ENCODE measurements at regions not wholly inside any gene's neighbourhood (a gene's known extent, or its start where the extent isn't known, plus 50 kb on each side); places are given as distances from the start of the nearest gene placed in this dataset.

DNA sequence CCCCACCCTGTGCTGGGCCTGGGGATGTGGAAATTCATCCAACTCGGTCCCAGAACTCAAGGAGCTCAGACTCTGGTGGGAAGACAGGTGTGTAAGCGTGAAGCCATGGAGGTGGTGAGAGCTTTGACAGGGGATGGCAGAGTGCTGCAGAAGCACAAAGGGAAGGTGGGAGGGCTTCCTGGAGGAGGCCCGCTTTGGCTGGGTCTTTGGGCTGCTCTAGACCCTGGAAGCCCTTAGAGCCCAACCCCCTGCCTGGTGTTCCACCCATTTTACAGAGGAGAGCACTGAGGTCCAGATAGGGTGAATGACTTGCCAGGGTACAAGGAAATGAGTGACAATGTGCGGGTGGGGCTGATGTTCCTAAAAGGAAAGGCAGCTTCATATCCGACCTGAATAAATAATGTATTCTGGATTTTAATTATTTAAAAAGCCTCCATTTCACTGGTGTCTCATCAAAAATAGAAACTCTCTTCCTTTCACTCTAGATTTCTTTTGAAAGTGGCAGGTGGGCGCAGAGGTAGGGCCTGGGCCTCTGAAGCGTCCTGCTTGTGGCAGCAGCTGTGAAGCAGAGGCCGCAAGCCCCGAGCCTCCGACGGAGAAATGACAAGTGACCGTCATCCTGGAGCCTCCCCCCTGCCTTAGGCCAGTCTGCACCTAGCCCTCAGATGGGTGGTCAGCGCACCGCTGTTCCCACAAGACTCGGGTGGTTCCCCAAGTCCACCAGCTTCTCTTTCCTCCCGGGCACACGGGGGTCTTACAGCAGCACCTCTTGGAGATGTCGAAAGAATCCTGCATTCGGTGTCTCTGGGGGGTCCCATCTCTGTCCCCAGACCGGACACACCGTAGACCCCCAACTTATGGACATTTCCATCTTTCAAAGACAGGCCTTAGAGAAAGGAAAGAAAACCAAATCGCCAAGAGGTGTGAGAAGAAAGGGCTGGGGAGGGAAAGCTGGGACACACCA is 71.0 kb upstream of the TAF1B start:
- no peak for DNase-seq

DNA sequence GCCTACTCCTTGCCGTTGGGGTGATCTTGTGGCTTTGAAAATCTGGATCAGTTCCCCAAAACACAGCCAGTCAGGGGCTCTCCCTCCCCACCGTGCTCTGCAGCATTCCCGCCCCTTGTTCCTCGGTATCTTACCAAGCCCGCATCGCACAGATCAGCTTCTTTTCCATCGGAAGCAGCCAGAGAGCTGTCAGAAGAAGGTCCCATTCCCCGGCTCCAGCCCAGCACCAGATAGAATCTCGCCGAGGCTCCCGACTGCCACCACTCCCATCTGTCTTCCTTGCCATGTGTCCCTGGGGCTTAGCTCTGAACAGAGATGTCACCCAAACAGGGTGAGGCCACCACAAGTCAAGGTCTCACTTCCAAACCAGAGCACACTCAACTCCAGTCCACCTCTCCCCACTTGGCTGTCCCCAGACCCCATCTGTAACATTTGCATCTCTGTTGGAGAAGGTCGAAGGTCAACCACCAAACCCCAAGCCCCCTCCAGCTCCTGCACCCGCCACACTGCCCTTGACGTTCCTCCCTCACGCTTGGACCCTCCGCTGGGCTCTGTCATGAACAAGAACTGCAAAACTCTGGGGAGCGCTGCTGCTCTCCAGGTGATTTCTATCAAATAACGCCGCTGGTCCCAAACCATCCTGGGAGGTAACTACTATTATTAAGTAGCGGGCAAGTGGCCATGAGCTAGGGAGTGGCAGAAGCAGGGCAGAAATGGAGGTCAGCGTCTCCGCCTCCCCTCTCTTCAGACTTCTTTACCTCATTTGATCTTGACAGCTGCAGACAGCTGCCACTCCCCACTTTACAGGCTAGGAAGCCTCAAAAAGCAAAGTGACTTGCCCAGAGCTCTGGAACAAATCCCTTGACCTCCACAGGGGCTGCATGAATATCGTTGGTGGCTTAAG is 70.0 kb upstream of the TAF1B start:
- DNase-seq: no peak

DNA sequence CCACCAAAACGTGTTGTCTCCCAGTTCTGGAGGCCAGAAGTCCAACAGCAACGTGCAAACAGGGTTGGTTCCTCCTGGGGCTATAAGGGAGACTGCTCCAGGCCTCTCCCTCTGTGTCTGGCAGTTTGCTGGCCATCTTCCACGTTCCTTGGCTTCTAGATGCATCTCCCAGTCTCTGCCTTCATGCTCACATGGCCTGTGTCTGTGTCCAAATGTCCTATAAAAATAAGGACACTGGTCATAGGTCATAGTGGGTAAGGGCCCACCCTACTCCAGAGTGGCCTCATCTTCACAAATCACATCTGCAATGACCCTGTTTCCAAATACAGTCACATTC is 69.4 kb upstream of the TAF1B start:
- no peak for DNase-seq

DNA sequence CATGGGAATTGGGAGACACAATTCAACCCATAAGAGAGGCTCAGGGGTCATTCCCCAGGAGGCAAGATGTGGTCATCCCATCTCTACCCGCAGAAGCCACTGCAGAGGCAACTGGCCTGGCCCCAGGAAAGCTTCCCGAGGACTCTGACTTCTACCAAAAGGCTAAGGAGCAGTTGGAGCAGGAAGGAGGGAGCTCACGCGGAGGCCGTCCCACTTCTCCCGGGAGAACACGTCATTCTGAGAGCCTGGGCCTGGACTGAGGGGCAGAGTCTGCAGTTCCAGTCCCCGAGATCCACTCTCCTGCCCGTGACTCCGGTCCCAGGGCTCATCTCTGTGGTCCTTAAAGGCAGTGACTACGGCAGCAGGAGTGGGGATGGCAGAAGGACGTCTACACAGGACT is 69.0 kb upstream of the TAF1B start:
- DNase-seq: no peak

DNA sequence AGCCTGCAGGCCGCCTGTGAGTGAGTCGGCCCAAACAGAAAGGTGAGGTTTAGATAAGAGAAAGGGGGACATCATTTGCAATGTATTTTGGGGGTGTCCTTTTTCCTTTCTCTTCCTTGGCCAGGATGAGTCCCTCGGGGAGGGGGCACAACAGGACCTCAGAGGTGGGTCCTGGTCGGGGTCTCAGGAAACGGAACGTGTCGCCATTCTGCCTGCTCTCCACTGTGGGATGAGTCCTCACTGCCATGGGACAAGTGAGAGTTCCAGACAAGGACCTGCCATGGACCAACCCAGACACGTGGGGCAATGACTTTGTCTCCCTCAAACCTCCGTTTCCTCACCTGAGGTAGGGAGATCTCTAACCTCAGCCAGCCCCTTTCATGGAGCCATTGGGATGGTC is 67.9 kb upstream of the TAF1B start:
- DNase-seq: no peak

DNA sequence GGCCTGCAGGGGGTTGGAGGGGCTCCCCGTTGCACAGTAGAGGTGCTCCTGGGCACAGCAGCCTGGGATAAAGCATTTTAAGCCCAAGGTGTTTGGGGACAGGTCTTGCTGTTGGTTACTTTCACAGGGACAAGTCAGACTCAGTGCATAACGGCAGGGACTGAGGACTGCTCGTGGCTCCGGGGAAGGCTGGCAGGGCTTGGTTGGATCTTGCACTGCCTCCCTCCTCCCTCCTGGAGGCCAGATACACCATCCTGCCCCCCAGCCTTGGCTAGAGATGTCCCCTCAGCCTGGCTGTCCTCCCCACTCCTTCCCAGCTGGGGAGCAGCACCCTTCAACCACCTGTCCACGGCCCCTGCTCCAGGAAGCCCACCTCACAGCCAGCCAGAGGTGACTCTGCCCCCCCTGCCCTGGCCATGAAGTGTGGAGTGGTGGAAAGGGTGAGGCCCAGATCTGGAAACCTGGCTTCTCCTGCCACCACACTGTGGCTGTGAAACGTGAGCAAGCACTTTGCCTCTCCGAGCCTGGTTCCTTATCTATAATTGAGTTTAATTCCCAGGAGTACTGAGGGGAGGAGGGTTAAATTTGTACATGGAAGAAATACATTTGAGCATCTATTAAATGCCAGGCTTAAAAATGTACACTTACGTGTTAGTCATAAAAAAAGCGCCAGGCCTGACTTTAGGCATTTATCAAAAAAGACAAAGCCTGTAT is 67.1 kb upstream of the TAF1B start:
- DNase-seq: no peak

DNA sequence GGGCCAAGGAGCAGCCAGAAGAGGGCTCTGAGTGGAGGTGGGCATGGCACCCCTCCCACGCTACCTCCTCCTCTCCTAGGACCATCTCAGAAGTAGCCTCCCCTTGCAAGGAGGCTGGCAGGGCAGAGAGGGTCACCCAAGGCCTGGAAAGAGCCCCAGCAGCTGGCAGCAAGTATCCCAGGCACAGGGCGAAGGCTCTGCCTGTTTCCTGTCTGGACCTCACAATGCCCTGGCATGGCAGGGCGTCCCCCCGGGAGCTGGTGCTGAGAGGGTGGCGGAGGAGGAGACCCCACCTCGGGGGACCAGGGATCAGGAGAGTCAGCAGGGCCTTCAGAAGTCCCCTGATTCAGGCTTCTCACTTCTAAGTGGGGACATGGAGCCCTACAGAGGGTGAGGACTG is 66.2 kb upstream of the TAF1B start:
- DNase-seq: no peak

DNA sequence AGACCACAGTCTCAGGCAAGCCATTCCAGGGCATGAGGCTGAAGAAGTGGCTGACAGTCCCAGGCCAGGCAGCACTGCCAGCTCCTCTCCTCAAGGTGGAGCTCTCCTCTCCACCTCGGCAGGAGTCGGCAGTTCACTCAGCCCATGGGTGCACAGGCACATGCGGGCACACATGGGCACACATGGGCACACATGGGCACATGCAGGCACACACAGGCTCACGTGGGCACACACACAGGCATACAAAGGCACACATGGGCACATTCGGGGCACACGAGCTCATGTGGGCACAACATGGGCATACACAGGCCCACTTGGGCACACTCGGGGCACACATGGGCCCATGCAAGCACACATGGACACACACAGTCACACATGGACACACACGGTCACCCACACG is 65.3 kb upstream of the TAF1B start:
- no peak for DNase-seq

DNA sequence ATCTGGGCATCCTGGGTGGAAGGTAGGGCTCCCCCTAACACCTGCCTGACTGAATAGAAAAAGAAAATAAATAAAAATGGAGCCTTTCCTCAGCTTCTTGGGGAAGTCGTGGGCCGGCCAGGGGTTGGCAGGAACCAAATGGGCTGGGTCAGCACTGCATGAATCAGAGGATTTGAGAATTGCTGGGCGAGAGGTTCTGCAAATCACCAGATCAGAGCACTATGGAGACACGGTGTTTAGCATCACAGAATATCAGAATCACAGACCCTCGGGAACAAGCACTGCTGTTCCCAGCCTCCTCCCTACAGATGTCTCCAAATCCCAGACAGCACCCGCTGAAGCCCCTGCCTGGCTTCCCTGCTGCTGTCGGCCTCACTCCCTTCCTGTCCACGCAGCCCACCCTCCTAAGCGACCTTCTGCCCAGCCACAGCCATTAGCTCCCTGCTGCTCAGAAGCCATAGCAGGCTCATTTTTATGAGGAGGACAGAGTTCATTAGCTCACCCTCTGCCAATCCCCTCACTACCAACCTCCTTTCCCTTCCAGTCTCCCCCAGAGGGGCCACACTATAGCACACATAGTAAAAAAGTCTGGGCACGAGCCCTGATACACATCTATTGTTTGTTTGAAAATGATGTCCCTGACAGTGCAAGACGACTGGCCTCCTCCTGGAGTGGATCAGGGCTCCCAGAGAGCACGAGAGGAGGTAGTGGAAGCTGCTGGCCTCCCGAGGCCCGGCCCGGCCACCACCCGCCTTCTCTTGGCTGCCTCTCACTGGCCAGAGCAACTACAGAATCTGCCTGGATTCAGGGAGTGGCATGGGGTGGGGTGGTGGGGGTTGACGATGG is 64.6 kb upstream of the TAF1B start:
- DNase-seq: no peak

DNA sequence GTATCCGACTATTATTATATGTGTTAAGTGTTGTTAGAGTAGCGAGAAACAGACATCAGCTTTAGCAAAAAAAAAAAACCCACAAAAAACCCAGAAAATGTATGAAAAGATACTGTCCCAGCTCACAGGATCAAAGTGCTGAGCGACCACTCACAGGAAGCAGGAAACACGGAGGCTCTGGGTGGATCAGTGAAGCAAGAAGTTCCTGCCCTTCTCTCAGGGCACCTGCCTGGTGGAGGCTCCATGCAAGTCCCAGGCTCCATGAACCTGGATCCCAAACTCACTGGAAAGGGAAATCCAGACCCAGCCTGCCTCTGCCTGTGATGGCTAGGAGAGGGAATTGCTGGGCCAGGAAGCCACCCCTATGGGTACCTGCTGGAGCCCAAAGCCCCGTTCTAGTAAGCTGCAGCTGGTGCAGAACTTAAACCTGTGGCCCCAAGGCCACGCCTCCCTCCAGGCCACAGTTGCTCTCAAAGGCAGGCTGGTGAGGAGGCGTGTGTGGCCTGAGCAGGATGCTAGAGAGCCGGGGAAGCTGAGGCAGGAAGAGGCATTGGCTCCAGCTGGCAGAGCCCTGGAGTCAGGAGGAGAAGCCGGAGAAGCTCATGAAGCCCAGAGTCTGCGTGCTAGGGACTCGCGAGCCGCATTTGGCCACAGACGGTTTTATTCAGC is 63.5 kb upstream of the TAF1B start:
- DNase-seq: no peak

DNA sequence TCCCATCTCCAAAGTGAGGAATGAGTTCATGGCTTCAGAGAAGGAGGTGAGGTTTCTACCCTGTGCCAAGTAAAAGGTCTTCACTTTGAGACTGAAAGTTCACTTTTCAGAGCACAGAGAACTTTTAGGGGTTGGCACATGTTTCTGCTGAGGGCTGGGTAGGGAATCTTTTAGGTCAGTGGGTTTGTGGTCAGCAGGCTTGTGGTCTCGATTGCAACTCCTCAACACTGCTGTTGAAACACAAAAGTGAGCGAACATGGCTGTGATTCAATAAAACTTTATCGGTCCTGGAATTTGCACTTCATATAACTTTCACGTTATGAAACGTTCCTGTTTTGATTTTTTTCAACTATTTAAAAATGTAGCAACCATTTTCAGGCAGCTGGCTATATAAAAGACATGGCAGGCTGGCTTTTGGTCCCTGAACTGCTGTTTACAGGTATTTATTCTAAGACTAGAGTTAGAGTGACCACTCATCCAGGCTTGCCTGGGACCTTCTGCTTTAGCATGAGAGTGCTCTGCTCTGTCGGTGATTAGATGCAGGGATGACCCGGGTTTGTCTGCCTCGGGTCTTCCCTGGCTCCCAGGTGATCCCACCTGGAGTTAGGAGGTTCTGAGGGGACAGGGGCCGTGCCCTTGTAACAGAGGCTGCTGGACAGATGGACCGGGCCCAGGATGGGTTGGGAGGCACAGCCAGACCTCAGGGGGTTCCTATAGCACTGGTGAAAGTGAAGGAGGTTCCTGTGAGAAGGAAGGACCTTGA is 62.7 kb upstream of the TAF1B start:
- DNase-seq: no peak

DNA sequence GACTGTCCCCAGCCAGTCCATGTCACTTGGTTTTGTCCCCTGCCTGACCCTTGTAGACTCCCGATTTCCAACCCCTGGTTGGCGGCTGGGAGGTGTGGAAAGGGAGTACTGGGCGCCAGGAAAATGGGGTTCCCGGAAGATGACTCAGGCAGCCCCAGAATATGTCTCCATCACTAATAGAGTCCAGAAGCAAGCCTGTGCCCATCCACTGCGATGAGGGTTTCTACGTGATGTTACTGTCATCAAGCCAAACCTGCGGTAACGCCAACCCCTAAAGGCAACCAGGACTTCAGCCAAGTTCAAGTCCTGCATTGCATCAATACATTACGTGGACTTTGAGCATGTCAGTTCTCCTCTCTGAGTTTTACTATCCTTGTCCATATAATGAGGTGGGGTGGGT is 62.0 kb upstream of the TAF1B start:
- DNase-seq: no peak

DNA sequence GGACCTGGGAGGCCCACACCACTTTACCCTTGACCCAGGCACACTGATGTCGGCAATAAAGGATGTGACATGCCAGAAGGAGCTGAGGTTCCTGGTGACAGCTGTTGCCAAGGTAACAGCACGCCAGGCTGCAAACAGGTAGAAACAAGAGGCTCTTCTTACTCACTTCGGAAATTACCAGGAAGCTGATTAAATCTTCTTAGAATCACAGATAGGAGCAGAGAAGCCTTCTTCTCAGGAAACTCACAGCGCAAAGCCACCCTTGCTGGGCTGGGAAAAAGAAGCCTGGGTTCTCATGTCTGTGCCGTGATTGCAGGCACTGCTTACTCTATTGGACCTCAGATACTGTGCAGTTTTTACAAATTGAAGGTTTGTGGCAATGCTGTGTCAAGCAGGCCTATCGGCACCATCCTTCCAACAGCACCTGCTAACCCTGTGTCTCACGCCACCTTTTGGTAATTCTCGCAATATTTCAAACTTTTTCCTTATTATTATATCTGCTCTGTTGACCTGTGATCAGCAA is 61.0 kb upstream of the TAF1B start:
- no peak for DNase-seq

DNA sequence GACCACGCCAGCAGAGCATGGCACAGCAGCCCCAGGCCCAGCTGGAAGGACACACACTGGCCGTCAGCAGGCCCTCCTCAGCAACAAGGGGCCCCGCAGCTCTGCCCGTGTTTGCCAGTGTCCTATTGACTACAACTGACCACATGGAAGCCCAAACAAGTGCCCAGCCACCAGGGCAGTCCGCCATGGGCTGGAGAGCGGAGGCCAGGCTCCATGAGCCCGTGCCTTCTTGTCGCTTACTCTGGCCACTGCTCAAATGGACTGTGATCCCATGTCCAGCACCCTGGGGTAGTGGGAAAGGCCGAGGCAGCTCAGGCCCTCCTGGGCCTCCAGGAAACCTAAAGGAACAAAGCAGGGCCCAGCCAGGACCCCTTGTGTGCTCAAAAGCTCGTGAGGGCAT is 53.9 kb upstream of the TAF1B start:
- no peak for DNase-seq

DNA sequence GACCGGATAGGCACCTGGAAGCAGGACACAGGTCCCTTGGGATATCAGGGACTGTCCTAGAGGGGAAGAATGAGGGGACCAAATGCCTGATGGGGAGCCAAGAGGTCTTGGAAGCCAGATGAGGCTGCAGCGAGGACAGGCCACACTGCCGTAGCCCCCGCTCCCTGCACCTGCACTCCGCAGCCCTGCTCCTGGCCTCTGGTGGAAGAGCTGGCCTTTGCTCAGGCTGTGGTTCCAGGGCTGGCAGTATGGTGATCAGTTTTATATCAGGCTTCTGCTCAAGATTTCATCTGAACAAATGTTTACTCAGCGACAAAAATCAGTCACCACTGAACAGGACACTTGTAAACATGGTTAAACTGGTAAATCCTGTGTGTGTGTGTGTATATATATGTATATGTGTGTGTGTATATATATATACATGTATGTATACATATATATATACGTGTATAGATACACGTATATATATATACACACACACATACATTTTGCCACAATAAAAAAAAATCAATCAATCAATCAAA is 52.5 kb upstream of the TAF1B start:
- DNase-seq: no peak

DNA sequence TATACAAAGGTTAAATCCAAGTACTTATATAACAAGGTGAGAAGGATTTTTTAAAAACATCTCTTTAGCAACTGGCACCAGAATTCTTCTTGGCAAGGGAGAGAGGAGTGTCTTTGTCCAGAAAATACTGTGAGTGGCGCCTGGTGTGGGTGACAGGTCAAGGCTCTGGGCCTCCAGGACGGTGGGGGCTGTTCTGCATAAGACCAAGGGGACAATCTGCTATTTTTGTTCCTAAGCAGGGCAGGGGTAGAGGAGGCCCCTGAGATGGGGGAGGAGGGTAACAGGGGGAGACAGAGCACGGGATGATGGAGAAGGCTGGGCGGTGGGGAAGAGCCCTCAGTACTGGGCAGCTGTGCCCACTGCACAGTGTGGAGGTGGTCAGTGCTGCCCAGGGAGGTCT is 51.6 kb upstream of the TAF1B start:
- no peak for DNase-seq

DNA sequence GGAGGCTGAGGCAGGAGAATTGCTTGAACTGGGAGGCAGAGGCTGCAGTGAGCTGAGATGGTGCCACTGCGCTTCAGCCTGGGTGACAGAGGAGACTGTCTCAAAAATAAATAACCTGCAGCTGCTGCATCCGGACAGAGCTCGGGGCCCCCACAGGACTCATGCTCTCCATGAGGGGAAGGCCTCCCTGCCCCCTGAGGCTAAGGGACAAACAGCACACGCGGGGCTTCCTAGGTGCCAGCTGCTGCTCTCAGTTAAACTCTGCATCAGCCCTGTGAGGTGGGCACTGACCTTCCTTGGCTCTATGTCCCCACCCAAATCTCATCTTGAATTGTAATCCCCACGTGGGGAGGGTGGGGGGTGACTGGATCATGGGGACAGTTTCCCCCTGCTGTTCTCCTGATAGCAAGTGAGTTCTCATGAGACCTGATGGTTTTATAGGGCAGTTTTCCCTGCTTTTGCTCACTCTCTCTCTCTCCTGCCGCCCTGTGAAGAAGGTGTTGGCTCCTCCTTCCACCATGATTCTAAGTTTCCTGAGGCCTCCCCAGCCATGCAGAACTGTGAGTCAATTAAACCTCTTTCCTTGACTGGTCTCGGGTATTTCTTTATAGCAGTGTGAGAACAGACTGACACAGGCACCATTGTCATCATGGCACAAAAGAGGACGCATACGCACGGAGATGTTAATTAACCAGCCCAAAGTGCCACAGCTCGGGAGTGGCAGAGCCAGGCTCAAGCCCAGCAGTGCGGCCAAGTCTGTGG is 49.9 kb upstream of the TAF1B start:
- DNase-seq: no peak

Measured in fibroblast of skin of scalp (primary cell).